H1 (cell line): ENCODE measurements at regions not wholly inside any gene's neighbourhood (a gene's known extent, or its start where the extent isn't known, plus 50 kb on each side); places are given as distances from the start of the nearest gene placed in this dataset.
A peak's percentile ranks its signal among the peaks of the same experiment; 100 is the strongest.

ENCODE experiments used
- CTCF ChIA-PET: fragments of 300-600 bp; sonication (Branson Sonifier 250); formaldehyde crosslinking; loops from one replicate; lab custom pipeline; 2021; ENCODE audit not compliant: partially characterized antibody; lab: Charles Lee
- POLR2A ChIA-PET: fragments of 300-600 bp; sonication (Branson Sonifier 250); formaldehyde crosslinking; loops from one replicate; lab custom pipeline; 2021; ENCODE audit warnings: inconsistent platforms; ENCODE audit not compliant: partially characterized antibody; lab: Charles Lee
- DNase-seq, 2 experiments: peaks; one replicate each; pipeline versions ENCODE4 v3.0.0 to v3.0.0-alpha.2; 2010 to 2022; ENCODE audit warnings: low spot score in 2 of 2, low read depth in 1 of 2, mixed read lengths in 1 of 2
- FAIRE-seq: peaks from 2 replicates; lab custom pipeline; 2011; peaks lifted over from hg19 to GRCh38; lab: Jason Lieb, UNC
- H2AFZ ChIP-seq: 2 replicates; pipeline ENCODE4 v1.8.1; 2012; ENCODE audit warnings: low read length, inconsistent platforms
- H2AK5ac ChIP-seq: 2 replicates; pipeline ENCODE4 v1.6.1; 2013; ENCODE audit warnings: low read depth, low read length
- H2BK120ac ChIP-seq: replicated peaks from 2 replicates; pipeline ENCODE3; 2013; ENCODE audit warnings: low read depth, low read length, inconsistent platforms
- H2BK12ac ChIP-seq: 2 replicates; pipeline ENCODE4 v1.6.1; 2013; ENCODE audit warnings: low read depth, low read length
- H2BK15ac ChIP-seq: 2 replicates; pipeline ENCODE4 v1.6.1; 2013; ENCODE audit warnings: low read length
- H2BK20ac ChIP-seq: 2 replicates; pipeline ENCODE4 v1.6.1; 2013; ENCODE audit warnings: low read length
- H2BK5ac ChIP-seq: 2 replicates; pipeline ENCODE4 v1.6.1; 2013; ENCODE audit warnings: low read depth, low read length
- H3K14ac ChIP-seq: 2 replicates; pipeline ENCODE4 v1.6.1; 2013; ENCODE audit warnings: inconsistent platforms; ENCODE audit not compliant: insufficient read length
- H3K18ac ChIP-seq: 2 replicates; pipeline ENCODE4 v1.6.1; 2013; ENCODE audit warnings: low read length; ENCODE audit errors: extremely low read depth
- H3K23ac ChIP-seq: 2 replicates; pipeline ENCODE4 v1.6.1; 2013; ENCODE audit warnings: inconsistent platforms; ENCODE audit not compliant: insufficient read length
- H3K23me2 ChIP-seq: 2 replicates; pipeline ENCODE4 v1.6.1; 2013; ENCODE audit warnings: low read depth, low read length
- H3K27ac ChIP-seq: 2 replicates; pipeline ENCODE4 v1.6.1; 2011; ENCODE audit warnings: low read depth, low read length, inconsistent platforms
- H3K27me3 ChIP-seq, 4 experiments: replicated peaks in 1 of 4; 1 replicate in 1 of 4; 2 replicates in 3 of 4; pipeline versions ENCODE4 v1.6.1 to v1.8.1; 2011 to 2013; ENCODE audit warnings: low read length in 3 of 4, mild to moderate bottlenecking in 3 of 4, inconsistent platforms in 2 of 4, mixed read lengths in 2 of 4, moderate library complexity in 1 of 4; ENCODE audit not compliant: control insufficient read depth in 3 of 4, insufficient read depth in 3 of 4; ENCODE audit errors: extremely low read depth in 1 of 4
- H3K36me3 ChIP-seq, 4 experiments: 2 replicates each; pipeline versions ENCODE4 v1.6.1 to v1.8.1; 2011 to 2013; ENCODE audit warnings: mild to moderate bottlenecking in 4 of 4, low read length in 3 of 4, moderate library complexity in 2 of 4, control low read depth in 1 of 4, inconsistent platforms in 1 of 4; ENCODE audit not compliant: insufficient read depth in 4 of 4, control insufficient read depth in 2 of 4
- H3K4ac ChIP-seq: replicated peaks from 2 replicates; pipeline ENCODE3; 2013; ENCODE audit warnings: low read length, low read depth, mixed read lengths, inconsistent platforms; ENCODE audit not compliant: insufficient read length
- H3K4me1 ChIP-seq, 4 experiments: replicated peaks in 1 of 4; 1 replicate in 1 of 4; 2 replicates in 3 of 4; pipeline versions ENCODE4 v1.6.1 to v1.8.1; 2011 to 2013; ENCODE audit warnings: low read length in 3 of 4, inconsistent platforms in 2 of 4, mixed read lengths in 1 of 4; ENCODE audit not compliant: insufficient read depth in 4 of 4, control insufficient read depth in 3 of 4
- H3K4me2 ChIP-seq, 2 experiments: 2 replicates each; pipeline versions ENCODE4 v1.6.1 to v1.8.1; 2011 to 2013; ENCODE audit warnings: low read depth in 2 of 2, low read length in 2 of 2, control low read depth in 1 of 2, inconsistent platforms in 1 of 2, mild to moderate bottlenecking in 1 of 2; ENCODE audit not compliant: insufficient read depth in 1 of 2
- H3K4me3 ChIP-seq, 4 experiments: fragments of 200-600, 300-600 bp in 1 of 4; sonication (generic), shearing (Covaris generic), sonication (Bioruptor Twin) in 1 of 4; 2 replicates each; pipeline versions ENCODE4 v1.5.1 to v1.8.1; 2011 to 2016; ENCODE audit warnings: low read length in 4 of 4, low read depth in 3 of 4, control low read depth in 2 of 4, inconsistent platforms in 2 of 4, mild to moderate bottlenecking in 2 of 4, mixed read lengths in 1 of 4, moderate library complexity in 1 of 4; ENCODE audit not compliant: insufficient read depth in 2 of 4; ENCODE audit errors: extremely low read depth in 1 of 4
- H3K56ac ChIP-seq: replicated peaks from 2 replicates; pipeline ENCODE3; 2013; ENCODE audit warnings: low read depth, mild to moderate bottlenecking, mixed read lengths, low read length, inconsistent platforms; ENCODE audit not compliant: insufficient read length
- H3K79me1 ChIP-seq: 2 replicates; pipeline ENCODE4 v1.6.1; 2013; ENCODE audit warnings: low read depth, low read length, control low read depth
- H3K79me2 ChIP-seq, 2 experiments: 2 replicates each; pipeline versions ENCODE4 v1.6.1 to v1.8.1; 2012 to 2013; ENCODE audit warnings: low read length in 2 of 2, mild to moderate bottlenecking in 2 of 2, inconsistent platforms in 1 of 2; ENCODE audit not compliant: insufficient read depth in 2 of 2, control insufficient read depth in 1 of 2
- H3K9ac ChIP-seq, 4 experiments: replicated peaks in 1 of 4; 1 replicate in 1 of 4; 2 replicates in 3 of 4; pipeline versions ENCODE4 v1.6.1 to v1.8.1; 2011 to 2013; ENCODE audit warnings: low read depth in 3 of 4, low read length in 3 of 4, control low read depth in 2 of 4, mild to moderate bottlenecking in 2 of 4, moderate library complexity in 2 of 4, inconsistent platforms in 1 of 4; ENCODE audit errors: extremely low read depth in 1 of 4
- H3K9me3 ChIP-seq, 2 experiments: 2 replicates each; pipeline versions ENCODE4 v1.6.1 to v1.8.1; 2012 to 2013; ENCODE audit warnings: mild to moderate bottlenecking in 2 of 2, moderate library complexity in 2 of 2, control low read depth in 1 of 2, inconsistent platforms in 1 of 2, low read depth in 1 of 2, low read length in 1 of 2, mixed read lengths in 1 of 2; ENCODE audit not compliant: insufficient read depth in 2 of 2
- H4K20me1 ChIP-seq, 2 experiments: replicated peaks in 1 of 2; 2 replicates each; pipeline versions ENCODE3 to v1.8.1; 2011 to 2013; ENCODE audit warnings: inconsistent platforms in 2 of 2, low read length in 2 of 2, mild to moderate bottlenecking in 1 of 2; ENCODE audit not compliant: insufficient read depth in 2 of 2, control insufficient read depth in 1 of 2
- H4K5ac ChIP-seq: 2 replicates; pipeline ENCODE4 v1.6.1; 2013; ENCODE audit warnings: low read length, low read depth, mixed read lengths, inconsistent platforms; ENCODE audit not compliant: insufficient read length
- H4K8ac ChIP-seq: 2 replicates; pipeline ENCODE4 v1.8.0; 2013; ENCODE audit warnings: mild to moderate bottlenecking, moderate library complexity, low read length, inconsistent platforms; ENCODE audit not compliant: insufficient read depth; ENCODE audit errors: extremely low read depth
- H4K91ac ChIP-seq: replicated peaks from 2 replicates; pipeline ENCODE3; 2013; ENCODE audit warnings: low read length, mixed read lengths, inconsistent platforms; ENCODE audit not compliant: insufficient read length
- HDAC6 ChIP-seq: IDR thresholded peaks from one replicate; pipeline ENCODE4 v1.7.1; 2012; ENCODE audit warnings: low read depth, mild to moderate bottlenecking, inconsistent platforms, low read length, moderate library complexity
- WGBS, 2 experiments: shearing (Covaris generic) in 1 of 2; methylation state at CpG; one replicate each; pipeline versions ENCODE4 v1.1.6 to v1.1.7; 2013 to 2015; ENCODE audit warnings: low lambda C conversion rate in 2 of 2, mixed read lengths in 2 of 2, inconsistent platforms in 1 of 2, low coverage in 1 of 2, missing lambda C conversion rate in 1 of 2; ENCODE audit not compliant: insufficient replicate concordance in 2 of 2, insufficient coverage in 1 of 2, insufficient read length in 1 of 2; ENCODE audit errors: extremely low coverage in 1 of 2, missing lambda C conversion rate in 1 of 2; 5-methylcytosine and 5-hydroxymethylcytosine counted together

DNA sequence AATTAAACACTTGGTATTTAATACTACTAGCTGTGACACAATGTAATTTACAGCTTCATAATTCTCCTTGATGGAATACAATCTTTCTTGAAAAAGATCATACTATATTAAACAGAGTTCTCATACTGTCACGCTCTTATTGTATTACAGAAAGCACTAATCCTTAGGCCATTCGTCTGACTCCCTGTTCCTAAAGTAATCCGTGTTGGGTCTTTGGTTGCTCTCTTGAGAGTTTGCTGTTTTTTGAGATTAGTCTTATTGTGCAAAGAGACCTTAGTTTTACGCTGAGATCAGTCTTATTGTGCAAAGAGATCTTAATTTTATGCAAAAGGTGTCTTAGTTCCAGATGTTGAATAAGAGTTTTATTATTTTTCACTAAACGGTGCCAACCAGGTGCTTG lies 190.6 kb downstream of the ISL1 start:
- CTCF ChIA-PET, result no interaction called here
- POLR2A ChIA-PET, result no interaction called here

More for the DNA sequence above, 190.6 kb downstream of the ISL1 start:
- H3K36me3 ChIP-seq, result no peaks in the 10 kb centered on the region
- TF ChIP-seq HDAC6, result no peak
- no peaks in the 10 kb centered on the region for H3K79me2 ChIP-seq
- H4K91ac ChIP-seq, result no peak overlapping the region
- H2AFZ ChIP-seq, result no peak overlapping the region; the same call in 1 of the 2 replicates
- H2BK15ac ChIP-seq, result no peak overlapping the region
- DNase-seq, result no peak
- peak overlapping the region in 1 of 2 experiments; percentile 44; a peak in 2 of 4 replicates for H3K4me2 ChIP-seq
- 45% methylated on average over 5 of the region's 5 CpGs; no CpG with 5 or more reads in 1 of the 2 experiments for WGBS, 2 experiments
- H4K5ac ChIP-seq, result no peak overlapping the region
- no peak for FAIRE-seq
- H3K4me1 ChIP-seq, result no peaks in the 10 kb centered on the region
- no peaks in the 10 kb centered on the region for H3K79me1 ChIP-seq
- H2BK5ac ChIP-seq, result no peak overlapping the region
- no peaks in the 10 kb centered on the region for H3K9me3 ChIP-seq
- no peak overlapping the region for H2BK12ac ChIP-seq
- H3K4me3 ChIP-seq, result no peak overlapping the region
- no peaks in the 10 kb centered on the region for H4K20me1 ChIP-seq
- H3K14ac ChIP-seq, result no peak overlapping the region
- no peak overlapping the region for H3K27ac ChIP-seq
- H3K4ac ChIP-seq, result no peak overlapping the region
- H3K27me3 ChIP-seq, result no peaks in the 10 kb centered on the region
- no peak overlapping the region for H2BK120ac ChIP-seq
- no peak overlapping the region for H3K23ac ChIP-seq
- H3K18ac ChIP-seq, result no peak overlapping the region
- no peak overlapping the region for H2BK20ac ChIP-seq
- H3K9ac ChIP-seq, result no peak overlapping the region
- H3K56ac ChIP-seq, result no peak overlapping the region
- H2AK5ac ChIP-seq, result no peak overlapping the region
- no peaks in the 10 kb centered on the region for H3K23me2 ChIP-seq
- no peak overlapping the region for H4K8ac ChIP-seq
